HG03108 (cell line): ENCODE measurements at regions not wholly inside any gene's neighbourhood (a gene's known extent, or its start where the extent isn't known, plus 50 kb on each side); places are given as distances from the start of the nearest gene placed in this dataset.

Experiments used
- ATAC-seq: cut with Tn5 transposase; IDR thresholded peaks from one replicate; pipeline ENCODE4 v1.9.1; 2021; ENCODE audit warnings: moderate library complexity; ENCODE audit not compliant: unreplicated experiment

- ATAC-seq: no peak
Measured at GRCh38 chr1:81582467-81582986, 218.2 kb upstream of the ADGRL2 start.

GRCh38 chr1:81578867-81579266, 221.9 kb upstream of the ADGRL2 start:
- ATAC-seq: no peak

- ATAC-seq: no peak
Measured at GRCh38 chr1:81577004-81577697, 223.6 kb upstream of the ADGRL2 start.

- no peak for ATAC-seq
Measured at GRCh38 chr1:81574408-81574807, 226.3 kb upstream of the ADGRL2 start.

GRCh38 chr1:81573458-81573857, 227.3 kb upstream of the ADGRL2 start:
- no peak for ATAC-seq

- no peak for ATAC-seq
Measured at GRCh38 chr1:81571946-81572345, 228.8 kb upstream of the ADGRL2 start.

GRCh38 chr1:81569761-81570160, 231.0 kb upstream of the ADGRL2 start:
- ATAC-seq: no peak

- ATAC-seq: no peak
Measured at GRCh38 chr1:81563632-81564031, 237.1 kb upstream of the ADGRL2 start.

GRCh38 chr1:81562934-81563333, 237.8 kb upstream of the ADGRL2 start:
- ATAC-seq: no peak

- no peak for ATAC-seq
Measured at GRCh38 chr1:81560629-81561028, 240.1 kb upstream of the ADGRL2 start.

- no peak for ATAC-seq
Measured at GRCh38 chr1:81559662-81560350, 240.9 kb upstream of the ADGRL2 start.

GRCh38 chr1:81558291-81559076, 242.2 kb upstream of the ADGRL2 start:
- ATAC-seq: no peak

- ATAC-seq: no peak
Measured at GRCh38 chr1:81556968-81557367, 243.8 kb upstream of the ADGRL2 start.

GRCh38 chr1:81554534-81554933, 246.2 kb upstream of the ADGRL2 start:
- no peak for ATAC-seq

GRCh38 chr1:81554108-81554507, 246.6 kb upstream of the ADGRL2 start:
- no peak for ATAC-seq

GRCh38 chr1:81553503-81553902, 247.2 kb upstream of the ADGRL2 start:
- no peak for ATAC-seq

- no peak for ATAC-seq
Measured at GRCh38 chr1:81551946-81552345, 248.8 kb upstream of the ADGRL2 start.

- no peak for ATAC-seq
Measured at GRCh38 chr1:81550753-81551152, 250.0 kb upstream of the ADGRL2 start.

- peak; percentile 40 for ATAC-seq
Measured at GRCh38 chr1:81549588-81550127, 251.1 kb upstream of the ADGRL2 start.

- peak; percentile 39 for ATAC-seq
Measured at GRCh38 chr1:81548918-81549587, 251.7 kb upstream of the ADGRL2 start.

- ATAC-seq: peak; percentile 40
Measured at GRCh38 chr1:81547912-81548303, 252.8 kb upstream of the ADGRL2 start.
